GM10248 (cell line): ENCODE measurements at regions not wholly inside any gene's neighbourhood (a gene's known extent, or its start where the extent isn't known, plus 50 kb on each side); places are given as distances from the start of the nearest gene placed in this dataset.

ENCODE experiments used
- CTCF ChIA-PET: fragments of 300-600 bp; sonication (Branson Sonifier 250); formaldehyde crosslinking; extraction: SDS; loops from one replicate; lab custom pipeline; 2021; ENCODE audit warnings: antibody characterized with exemption; lab: Yijun Ruan, JAX
- POLR2A ChIA-PET: fragments of 350-650 bp; sonication (Branson Sonifier 250); formaldehyde crosslinking; extraction: SDS; loops from one replicate; lab custom pipeline; 2020; ENCODE audit warnings: antibody characterized with exemption; lab: Yijun Ruan, JAX
- DNase-seq: peaks from one replicate; pipeline ENCODE4 v3.0.0; 2012; ENCODE audit errors: extremely low spot score
- CTCF ChIP-seq: IDR thresholded peaks from 2 replicates; pipeline ENCODE4 v1.5.1; 2012; ENCODE audit warnings: mild to moderate bottlenecking, low read depth; ENCODE audit errors: extremely low read depth, missing control alignments, control extremely low read depth

DNA sequence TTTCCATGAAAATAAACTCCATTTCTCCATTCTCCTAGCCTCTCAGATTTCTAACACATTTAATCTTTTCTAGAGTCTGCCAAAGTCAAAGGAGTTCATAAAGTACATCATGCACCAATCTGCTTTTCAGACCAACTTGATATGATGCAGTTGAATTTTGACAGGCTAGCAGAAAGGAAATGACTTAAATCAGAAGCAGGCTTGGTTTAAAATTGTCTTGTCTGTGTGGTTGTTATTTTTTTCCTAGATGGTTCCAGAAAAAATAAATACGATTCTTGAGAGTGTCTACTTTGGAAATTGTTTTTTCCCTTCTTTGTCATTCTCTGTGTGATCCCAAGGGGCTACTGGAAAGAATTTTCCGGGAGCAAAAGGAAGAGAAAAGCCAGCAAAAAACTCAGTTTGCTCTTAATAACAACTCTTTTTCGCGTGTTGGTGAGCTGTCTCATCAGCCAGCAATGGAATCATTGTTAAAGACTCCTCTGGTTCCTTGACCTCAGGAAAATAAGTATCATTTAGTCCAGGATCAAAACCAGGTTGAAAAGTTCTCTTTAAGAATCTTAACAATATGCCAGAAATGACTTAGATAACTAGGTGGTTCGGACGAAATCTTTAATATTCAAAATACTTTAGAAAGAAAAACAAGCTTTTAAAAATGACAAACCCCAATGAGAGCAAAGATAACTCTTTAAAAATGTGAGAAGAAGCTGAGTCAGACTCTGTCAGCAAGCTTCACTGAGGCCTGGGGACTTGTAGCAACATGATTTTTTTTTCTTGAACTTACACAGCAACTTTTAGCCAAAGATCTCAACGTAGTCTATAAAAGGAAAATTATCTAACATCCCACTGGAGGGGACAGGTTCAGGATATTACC is 49.7 kb upstream of the GAB1 start:
- ChIA-PET POLR2A (no interaction called here), CTCF (no interaction called here)
- DNase-seq = no peak
- no peak for TF ChIP-seq CTCF
